CD4-positive, alpha-beta T cell treated with Interleukin-17A for 1 hour (primary cell): ENCODE measurements at regions not wholly inside any gene's neighbourhood (a gene's known extent, or its start where the extent isn't known, plus 50 kb on each side); places are given as distances from the start of the nearest gene placed in this dataset.

ENCODE experiments used
- DNase-seq: peaks from one replicate; pipeline ENCODE4 v3.0.0-alpha.2; 2020

DNA sequence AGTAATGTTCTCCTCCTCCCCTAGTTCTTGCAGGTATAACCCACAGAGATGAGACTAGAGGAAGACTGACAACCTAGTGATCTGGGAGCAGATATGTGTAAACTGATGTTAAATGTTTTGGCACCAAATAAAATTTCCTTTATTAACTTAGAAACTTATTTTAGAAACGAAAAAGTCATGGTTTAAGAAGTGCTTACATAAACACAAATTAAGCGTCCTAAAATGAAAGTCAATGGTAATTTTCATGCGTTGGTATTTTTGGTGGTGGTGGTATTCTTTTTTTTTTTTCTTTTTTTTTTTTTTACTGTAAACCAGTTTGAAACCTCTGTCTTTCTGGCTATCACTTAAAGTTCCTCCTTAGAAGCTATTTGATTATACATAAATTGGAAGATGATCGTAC lies 1438.1 kb upstream of the TENM3 start:
- no peak for DNase-seq

DNA sequence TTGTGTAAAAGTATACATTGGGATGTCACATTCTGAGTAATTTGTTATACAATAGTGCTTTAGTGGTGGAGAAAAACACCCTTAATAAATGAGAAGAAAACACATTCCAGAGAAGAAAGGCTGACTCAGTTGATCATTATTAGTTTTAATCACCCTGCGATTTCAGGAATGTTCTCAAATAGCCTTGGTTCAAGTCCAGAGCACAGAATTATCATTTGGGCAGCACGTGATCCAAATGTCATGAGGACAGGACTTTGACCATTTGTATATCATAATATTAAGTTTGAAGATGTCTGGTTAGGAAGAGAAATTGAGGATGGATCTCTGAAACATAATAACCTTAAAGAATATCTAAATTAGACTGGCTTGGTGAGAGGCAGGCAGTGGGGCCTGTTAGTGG lies 1434.3 kb upstream of the TENM3 start:
- no peak for DNase-seq

DNA sequence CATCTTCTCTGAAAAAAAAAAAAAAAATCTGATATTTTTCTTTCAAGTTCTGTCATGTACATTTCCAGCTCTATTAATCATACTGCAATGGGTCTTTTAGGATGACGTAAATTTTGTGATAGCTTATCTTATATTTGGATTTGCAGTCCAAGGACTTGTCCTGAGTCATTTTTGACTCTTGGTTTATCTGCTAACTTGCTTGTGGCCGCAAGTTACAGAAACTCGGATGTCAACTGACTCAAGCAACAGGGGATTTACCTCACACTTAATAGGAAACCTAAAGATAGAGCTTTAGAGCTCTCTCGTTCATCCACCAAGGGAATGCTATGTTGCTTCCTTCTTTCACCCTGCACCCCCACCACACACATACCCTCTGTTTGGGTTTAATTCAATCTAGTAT lies 1433.8 kb upstream of the TENM3 start:
- DNase-seq, result no peak

DNA sequence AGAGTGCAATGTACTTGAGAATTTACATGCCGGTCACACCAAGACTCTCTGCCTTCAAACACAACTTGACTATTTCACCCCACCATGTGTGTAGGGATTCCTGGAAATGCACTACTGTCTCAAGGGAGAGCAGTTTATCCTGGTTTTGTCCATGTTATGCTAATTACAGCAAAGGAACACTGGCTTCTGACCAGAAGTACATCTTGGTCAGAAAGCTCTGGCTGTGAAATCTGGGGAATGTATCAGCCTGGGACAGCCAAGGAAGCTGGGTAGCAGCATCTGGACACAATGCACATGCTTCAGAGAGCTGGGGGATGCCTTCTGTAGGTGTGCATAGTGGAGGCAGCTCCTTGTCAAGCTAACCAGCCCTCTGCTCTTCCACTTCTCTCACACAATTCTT lies 1432.6 kb upstream of the TENM3 start:
- no peak for DNase-seq

DNA sequence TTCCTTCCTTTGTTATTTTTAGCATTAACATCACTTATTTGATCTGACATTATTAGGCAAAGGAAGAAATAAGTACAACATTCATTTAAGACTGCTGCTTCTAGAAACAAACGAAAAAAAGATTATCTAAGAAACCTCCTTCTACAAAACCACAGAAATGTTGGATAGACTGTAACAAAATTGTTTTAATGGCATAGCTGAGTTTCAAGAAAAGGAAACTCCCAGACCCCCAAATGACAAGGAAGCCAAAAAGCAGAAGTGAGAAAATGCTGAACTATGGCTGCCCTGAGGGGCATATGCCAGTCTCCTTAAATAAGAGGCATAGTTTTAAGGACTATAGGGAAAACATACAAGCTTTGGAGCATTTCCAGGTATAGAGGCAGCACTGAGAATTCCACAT lies 1431.6 kb upstream of the TENM3 start:
- DNase-seq, result no peak

DNA sequence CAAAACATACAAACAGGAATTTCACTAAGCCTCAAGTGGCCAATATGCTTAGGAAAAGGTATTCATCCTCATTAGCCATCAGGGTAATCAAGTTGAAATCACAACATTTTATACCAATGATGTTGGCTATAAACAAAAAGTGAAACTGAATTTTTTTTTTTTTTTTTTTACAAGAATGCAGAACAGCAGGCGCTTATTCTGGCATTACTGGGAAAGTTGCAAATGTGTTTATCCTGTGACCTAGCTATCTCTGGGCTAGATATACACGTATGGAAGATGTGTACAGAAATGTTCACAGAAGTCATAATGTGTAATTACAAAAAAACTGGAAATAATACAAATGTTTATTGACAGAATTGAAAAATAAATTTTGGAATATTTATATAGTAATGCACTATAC lies 1430.4 kb upstream of the TENM3 start:
- no peak for DNase-seq

DNA sequence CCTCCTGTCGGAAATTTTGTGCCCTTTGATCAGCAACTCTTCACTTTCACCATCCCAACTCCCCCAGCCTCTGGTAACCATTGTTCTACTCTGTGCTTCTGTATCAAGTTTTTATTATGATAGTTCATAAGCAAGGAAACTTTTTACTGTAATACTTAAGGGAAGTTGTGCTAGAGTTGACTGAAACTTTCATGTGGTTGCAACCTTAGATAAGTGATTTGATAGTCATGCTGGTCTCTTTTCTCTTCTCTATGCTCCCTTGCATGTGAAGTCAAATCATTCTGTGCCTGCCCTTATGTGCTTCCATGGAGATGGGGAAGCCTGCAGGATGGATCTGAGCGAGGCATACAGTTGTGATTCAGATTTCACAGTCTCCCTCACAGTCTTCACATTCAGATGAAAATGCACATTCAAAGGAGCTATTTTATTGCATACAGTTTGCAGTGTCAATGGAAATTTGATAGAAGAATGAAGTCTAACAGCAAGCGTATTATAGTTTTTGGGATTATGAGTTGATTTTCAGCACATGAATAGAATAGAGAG lies 1428.3 kb upstream of the TENM3 start:
- no peak for DNase-seq

DNA sequence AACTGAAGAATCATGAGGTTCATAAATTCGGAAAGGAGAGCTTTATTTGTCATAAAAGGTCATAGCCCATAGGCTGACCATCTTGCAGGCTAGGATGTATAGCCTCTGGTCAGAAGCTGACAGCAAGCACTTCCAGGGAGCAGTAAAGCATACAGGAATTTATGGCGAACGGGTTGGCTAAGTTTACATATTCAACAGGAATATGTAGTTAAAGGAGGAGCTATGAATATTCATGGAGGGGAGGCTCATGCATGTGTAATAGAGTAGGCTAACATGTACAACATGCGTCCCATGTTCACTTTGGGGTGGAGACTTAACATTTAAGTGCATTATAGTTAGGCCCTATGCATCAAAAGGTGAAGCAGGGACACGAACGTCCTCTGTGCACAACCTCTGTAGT lies 1425.7 kb upstream of the TENM3 start:
- DNase-seq, result no peak

DNA sequence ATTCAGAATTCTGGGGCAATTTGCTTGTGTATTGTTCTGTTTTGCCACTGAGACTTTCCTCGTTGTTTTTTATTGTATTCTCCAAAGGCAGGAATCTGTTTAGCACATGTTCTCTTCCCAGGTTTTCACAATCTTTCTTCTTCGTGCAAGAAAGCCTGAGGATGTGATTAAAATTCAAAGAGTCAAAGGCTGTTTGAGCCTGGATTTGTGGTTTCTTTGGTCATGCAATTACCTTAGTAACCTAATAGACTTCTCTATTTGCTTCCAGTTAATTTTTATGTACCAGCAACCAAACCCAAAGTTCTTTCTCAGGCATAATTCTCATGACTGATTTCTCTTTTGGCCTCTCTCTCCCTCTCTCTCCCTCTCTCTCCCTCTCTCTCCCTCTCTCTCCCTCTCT lies 1420.1 kb upstream of the TENM3 start:
- no peak for DNase-seq

DNA sequence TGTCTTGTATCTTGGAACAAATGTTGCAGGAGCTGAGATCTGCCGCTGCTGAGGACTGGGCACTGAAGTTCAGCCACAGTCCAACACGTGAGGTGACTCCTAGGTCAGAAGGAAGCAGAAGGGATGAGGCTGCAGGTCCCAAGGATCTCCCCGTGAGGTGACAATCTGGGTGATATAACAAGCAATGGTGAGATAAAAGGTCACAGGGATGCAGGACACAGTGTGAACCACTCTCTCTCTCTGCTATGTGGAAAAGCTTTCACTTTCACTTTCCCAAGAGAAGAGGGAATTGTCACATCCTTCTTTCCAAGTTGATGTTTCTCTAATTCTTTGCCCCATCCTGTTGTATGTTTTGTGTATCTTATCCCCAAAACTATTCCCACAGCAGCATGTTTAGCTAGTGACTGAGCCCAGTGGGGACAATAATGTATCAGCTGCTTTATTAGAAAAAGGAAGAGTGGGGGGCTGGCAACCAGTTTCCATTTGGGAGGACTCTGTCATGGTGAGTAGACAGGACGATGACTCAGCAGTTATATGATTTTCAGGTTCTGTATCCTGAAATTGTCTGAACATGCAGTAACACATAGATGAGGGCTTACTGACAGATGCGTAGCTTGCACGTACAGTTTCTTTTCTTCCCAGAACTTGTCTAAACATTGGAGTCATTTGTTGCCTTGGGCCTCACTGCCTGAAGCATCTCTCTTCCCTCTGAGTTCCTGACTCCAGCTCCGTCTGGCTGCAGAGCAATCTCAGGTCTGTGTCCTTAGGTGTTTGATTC lies 1415.8 kb upstream of the TENM3 start:
- DNase-seq, result no peak

DNA sequence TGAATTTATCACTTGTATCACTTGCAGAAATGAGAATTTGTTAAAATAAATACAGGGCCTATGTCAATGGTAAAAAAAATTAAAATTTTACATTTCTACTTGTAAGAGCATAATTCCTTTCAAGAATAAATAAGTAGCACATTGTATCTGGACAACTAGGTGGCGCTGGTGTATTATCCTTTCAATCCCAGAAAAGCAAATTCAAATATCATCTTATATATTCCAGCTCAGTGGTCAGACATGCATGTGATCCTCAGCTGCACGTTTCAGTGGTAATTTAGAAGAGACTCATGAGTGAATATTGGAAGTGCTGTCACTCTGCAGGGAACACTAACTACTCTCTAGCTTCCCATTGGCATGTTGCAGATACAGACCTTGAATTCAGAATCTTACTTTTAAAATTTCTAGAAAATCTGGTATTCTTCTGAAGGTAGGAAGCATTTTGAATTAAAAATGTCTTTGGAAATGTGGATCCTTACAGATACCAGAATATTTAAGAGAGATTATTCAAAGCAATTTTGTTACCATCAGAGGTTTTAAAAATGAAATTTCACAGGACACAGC lies 1414.7 kb upstream of the TENM3 start:
- DNase-seq, result no peak

DNA sequence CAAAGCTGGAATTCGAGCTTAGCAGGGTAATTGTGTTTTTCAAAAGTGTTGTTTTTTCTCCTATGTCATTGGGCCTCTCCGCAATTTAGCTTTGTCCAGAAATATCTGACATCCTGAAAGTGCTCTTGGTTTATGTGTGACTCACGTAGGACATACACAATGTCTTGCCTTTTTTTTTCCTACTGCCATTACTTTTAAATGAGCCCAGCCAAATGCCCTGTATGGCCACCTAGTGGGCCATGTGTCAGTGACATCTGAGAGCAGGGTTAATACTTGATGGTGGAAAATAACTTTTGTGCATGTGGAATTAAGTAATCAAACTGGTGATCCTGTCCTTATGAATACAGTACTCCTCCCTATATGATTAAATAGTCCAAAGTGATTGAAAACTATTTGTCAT lies 1411.1 kb upstream of the TENM3 start:
- no peak for DNase-seq

DNA sequence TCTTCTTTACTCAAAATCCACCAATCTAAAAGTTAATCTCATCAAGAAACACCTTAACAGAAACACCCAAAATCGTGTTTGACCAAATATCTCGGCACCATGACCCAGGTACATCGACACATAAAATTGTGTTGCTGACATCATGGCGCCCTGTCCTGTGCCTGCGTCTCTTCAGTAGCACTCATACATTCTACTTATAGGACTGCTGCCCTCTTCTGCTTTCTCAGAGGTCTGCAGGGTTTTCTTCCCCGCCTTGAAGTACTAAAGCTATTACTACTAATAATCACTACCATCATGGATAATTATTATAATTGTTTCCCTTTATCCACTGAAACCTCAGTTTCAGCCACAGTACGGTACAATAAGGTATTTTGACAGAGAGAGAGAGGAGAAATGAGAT lies 1403.1 kb upstream of the TENM3 start:
- no peak for DNase-seq

DNA sequence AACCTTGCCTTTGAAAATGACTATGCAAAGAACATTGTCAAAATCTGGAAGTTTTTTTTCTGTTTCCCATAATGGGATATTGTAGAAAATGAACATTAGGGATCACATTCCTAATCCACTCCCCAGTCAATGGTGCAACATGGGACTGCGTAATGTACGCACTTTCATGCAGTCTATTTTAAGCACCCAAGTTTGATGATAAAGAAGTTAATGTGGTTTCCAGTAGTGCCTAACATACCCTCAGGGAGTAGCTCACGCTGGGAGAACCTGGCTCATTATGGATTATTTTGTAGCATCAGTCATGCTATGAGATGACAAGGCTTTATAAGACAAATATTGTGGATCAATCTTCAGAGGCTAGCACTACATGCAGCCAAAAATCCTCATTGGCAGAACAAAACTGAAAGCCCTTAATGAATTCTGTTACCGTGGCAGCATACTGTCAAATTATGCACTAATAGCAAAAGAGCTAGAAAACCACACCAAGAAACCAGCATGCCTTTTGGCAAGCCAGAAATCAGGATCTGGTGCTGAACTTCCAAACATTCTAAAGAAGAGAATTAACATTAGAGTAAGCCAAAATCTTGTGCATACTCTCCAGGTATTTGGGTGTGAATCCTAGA lies 1392.8 kb upstream of the TENM3 start:
- no peak for DNase-seq

DNA sequence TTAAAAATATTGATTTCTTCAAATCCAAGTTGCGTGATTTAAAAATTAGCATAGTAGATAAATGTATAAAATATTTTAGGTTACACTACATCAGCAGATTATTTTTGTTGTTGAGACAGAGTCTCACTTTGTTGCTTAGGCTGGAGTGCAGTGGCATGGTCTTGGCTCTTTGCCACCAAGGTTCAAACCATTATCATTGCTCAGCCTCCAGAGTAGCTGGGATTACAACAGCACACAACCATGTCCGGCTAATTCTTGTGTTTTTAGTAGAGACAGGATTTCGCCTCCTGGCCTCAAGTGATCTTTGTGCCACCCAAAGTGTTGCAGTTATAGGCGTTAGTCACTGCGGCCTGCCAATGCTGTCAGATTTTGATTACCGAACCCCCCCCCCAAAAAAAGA lies 1390.5 kb upstream of the TENM3 start:
- DNase-seq, result no peak

DNA sequence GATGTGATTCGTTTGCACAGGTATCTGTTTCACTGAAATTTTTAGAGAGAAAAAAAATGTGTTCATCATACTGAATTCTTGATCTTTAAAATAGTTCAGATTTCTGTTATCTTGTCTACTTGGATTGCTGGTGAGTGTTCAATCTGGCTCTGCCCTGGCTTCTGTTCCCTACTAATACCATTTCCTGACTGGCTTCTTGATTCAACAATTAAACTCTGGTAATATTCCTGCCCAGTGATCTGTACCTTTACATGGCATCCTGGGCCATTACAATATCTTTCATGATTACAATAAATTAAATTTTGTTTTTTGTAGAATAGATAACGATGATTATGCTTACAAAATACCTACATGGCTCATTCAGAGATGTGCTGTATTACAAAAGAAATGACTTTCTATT lies 1388.0 kb upstream of the TENM3 start:
- no peak for DNase-seq

DNA sequence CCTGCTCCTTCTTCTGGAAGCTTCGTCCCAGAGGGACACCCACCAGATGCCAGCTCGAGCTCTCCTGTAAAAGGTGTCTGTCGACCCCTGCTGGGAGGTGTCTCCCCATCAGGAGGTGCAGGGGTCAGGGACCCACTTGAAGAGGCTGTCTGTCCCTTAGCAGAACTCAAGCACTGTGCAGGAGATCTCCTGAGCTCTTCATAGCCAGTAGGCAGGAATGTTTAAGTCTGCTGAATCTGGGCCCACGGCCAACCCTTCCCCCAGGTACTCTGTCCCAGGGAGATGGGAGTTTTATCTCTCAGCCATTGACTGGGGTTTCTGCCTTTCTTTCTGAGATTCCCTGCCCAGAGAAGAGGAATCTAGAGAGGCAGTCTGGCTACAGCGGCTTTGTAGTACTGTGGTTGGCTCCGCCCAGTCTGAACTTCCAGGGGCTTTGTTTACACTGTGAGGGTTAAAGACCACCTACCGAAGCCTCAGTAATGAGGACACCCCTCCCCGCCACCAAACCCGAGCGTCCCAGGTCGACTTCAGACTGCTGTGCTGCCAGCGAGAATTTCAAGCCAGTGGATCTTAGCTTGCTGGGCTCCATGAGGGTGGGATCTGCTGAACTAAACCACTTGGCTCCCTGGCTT lies 1383.0 kb upstream of the TENM3 start:
- no peak for DNase-seq

DNA sequence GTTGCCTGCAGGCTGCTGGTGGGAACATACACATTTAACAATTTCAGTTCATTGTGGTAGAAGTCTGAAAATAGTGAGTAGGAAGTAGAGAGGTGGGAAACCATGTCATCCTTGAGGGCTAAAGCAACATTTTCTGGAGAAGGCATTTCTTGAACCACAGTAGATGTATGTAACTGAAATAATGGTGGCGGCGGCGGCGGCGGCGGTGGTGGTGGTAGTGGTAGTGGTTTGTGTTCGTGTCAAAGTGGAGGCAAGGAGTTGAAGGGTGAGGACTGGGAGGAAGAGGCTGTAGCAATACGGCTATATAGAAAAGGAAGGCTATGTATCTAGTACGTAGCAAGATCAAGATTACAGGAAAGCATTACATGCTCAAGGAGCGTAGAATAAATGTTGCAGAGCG lies 1381.6 kb upstream of the TENM3 start:
- DNase-seq, result no peak

DNA sequence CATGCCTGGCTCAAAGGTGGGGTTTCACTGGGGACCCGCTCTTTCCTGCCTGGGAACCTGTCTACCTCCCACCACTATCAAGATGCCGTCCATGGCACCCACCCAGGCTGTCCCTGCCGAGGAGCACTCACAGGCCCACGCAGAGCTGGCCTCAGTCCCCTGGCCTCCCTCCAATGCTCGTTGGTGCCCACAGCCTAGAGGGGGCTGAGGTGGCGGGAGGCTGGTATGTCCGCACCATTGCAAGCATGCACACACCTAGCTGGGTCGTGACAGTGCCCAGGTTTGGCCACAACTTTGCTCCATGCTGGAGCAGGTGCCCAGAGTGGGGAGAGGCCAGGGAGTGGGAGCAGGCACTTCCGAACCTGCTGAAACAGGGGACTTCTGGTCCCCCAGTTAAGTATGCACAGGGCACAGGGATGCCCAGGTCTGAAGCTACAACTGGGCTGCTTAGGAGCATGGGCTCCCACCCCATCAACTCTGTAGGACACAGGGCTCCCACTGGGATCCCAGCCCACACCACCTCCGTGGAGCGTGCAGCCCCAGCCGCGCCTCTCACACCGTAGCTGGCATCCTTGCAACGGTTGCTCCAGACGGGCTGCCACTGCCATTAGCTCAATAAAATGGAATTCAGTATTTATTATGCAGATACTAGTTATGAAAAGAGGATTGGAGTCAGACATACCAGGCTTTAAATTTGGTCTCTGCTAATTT lies 1376.1 kb upstream of the TENM3 start:
- no peak for DNase-seq

DNA sequence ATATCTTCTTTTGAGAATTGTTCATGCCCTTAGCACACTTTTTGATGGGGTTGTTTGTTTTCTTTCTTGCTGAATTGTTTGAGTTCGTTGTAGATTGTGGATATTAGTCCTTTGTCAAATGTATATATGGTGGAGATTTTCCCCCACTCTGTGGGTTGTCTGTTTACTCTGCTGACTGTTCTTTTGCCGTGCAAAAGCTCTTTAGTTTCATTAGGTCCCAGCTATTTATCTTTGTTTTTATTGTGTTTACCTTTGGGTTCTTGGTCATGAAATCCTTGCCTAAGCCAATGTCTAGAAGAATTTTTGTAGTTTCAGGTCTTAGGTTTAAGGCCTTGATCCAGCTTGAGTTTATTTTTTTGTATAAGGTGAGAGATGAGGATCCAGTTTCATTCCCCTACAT lies 1372.6 kb upstream of the TENM3 start:
- no peak for DNase-seq

DNA sequence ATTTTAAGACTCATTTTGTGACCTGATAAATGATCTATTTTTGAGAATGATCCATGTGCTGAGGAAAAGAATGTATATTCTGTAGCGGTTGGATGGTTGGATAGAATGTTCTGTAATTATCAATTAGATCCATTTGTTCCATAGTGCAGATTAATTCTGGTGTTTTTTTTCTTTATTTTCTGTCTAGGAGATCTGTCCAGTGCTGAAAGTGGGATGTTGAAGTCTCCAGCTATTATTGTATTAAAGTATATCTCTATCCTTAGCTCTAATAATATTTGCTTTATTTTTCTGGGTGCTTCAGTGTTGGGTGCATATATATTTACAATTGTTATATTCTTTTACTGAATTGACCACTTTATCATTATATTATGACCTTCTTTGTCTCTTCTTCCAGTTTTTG lies 1344.9 kb upstream of the TENM3 start:
- no peak for DNase-seq

DNA sequence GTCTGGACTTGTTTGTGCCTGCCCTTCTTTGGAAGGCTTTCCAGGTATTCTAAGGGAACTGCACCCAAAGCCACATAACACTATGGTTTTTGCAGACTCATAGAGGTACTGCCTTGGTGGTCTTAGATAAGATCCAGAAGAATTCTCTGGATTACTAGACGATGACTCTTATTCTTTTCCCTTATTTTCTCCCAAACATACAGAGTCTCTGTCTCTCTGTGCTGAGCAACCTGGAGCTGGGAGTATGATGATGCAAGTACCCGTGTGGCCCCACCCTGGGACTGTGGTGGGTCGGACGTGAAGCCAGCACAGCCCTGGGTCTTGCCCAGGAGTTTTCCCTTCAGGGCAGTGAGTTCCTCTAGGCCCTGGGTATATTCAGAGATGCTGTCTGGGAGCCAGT lies 1342.4 kb upstream of the TENM3 start:
- DNase-seq, result no peak

DNA sequence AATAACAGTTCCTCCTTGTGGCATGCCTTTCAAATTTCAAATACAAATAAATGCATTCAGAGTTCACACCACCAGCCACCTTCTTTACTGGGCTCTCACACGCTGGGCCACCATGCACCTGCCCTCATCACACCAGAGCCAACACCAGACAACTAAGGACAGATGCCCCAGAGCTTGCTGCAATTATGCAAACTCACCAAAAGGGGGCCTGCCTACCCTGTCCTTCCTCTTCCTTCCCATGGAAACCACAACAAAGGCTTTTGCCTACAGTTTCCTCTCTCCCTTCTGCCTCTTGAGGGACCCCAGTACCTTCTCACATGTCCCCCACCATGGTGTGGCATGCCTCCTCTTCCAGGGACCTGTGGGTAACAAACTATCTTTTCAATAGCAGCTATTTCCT lies 1333.9 kb upstream of the TENM3 start:
- no peak for DNase-seq
